Activated CD8-positive, alpha-beta memory T cell treated with anti-CD3 and anti-CD28 coated beads, Interleukin-2, amount 10 ng/mL, durations not matched to agents 7 days and 5 days (primary cell): ENCODE measurements at regions not wholly inside any gene's neighbourhood (a gene's known extent, or its start where the extent isn't known, plus 50 kb on each side); places are given as distances from the start of the nearest gene placed in this dataset.

Experiments
- ATAC-seq: fragments of 150-1000 bp; cut with Tn5 transposase; one replicate; pipeline ENCODE4 v1.10.0; 2021; ENCODE audit warnings: moderate library complexity
- CTCF ChIA-PET: fragments of 350-600 bp; sonication (Branson Sonifier 250); formaldehyde crosslinking; loops from one replicate; lab custom pipeline; 2021; ENCODE audit warnings: antibody characterized with exemption; lab: Charles Lee
- DNase-seq: peaks from one replicate; pipeline ENCODE4 v3.0.0-alpha.2; 2020
- H3K27ac Mint-ChIP-seq: one replicate; pipeline ENCODE4 v1.8.0; 2021; ENCODE audit warnings: mild to moderate bottlenecking, mixed read lengths
- H3K27me3 Mint-ChIP-seq: one replicate; pipeline ENCODE4 v1.8.0; 2021; ENCODE audit warnings: mixed read lengths
- H3K36me3 Mint-ChIP-seq: one replicate; pipeline ENCODE4 v1.8.0; 2021; ENCODE audit warnings: mild to moderate bottlenecking, mixed read lengths
- H3K4me1 Mint-ChIP-seq: one replicate; pipeline ENCODE4 v1.8.0; 2021; ENCODE audit warnings: mixed read lengths
- H3K4me3 Mint-ChIP-seq: one replicate; pipeline ENCODE4 v1.8.0; 2021; ENCODE audit warnings: mild to moderate bottlenecking, moderate library complexity, mixed read lengths
- H3K9me3 Mint-ChIP-seq: one replicate; pipeline ENCODE4 v1.8.0; 2022; ENCODE audit warnings: low read depth, mixed read lengths

- CTCF ChIA-PET: no interaction called here
- DNase-seq: no peak
- H3K9me3 Mint-ChIP-seq: no peaks in the 10 kb centered on the region
- no peak overlapping the region for H3K27ac Mint-ChIP-seq
- no peak for ATAC-seq
- no peaks in the 10 kb centered on the region for H3K36me3 Mint-ChIP-seq
- H3K4me1 Mint-ChIP-seq: no peaks in the 10 kb centered on the region
- no peak overlapping the region for H3K4me3 Mint-ChIP-seq
- peaks cover 6% of the 10 kb centered on the region for H3K27me3 Mint-ChIP-seq
Measured at GRCh38 chr2:15041429-15041837, 408.9 kb downstream of the LRATD1 start.

DNA sequence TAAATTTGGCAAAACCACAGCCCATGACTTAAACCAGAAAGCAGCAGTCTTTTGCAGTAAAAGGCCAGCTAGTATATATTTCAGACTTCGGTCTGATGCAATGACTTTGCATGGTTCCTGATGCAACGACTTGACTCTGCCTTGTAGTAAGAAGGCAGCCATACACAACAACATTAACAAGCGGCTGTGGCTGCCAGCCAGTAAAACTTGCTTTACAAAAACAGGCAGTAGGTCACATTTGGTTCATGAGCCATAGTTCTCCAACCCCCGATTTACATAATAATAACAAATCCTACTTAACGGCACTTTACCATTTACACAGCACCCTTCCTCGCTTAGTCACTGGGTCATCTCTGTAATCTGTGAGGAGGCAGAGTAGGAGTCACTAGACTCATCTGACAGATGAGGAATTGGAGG lies 410.3 kb downstream of the LRATD1 start:
- ATAC-seq: no peak
- no peaks in the 10 kb centered on the region for H3K36me3 Mint-ChIP-seq
- H3K27me3 Mint-ChIP-seq: peaks cover 6% of the 10 kb centered on the region
- no peak overlapping the region for H3K27ac Mint-ChIP-seq
- H3K9me3 Mint-ChIP-seq: no peaks in the 10 kb centered on the region
- H3K4me1 Mint-ChIP-seq: no peaks in the 10 kb centered on the region
- no peak for DNase-seq
- CTCF ChIA-PET: no interaction called here
- H3K4me3 Mint-ChIP-seq: no peak overlapping the region

DNA sequence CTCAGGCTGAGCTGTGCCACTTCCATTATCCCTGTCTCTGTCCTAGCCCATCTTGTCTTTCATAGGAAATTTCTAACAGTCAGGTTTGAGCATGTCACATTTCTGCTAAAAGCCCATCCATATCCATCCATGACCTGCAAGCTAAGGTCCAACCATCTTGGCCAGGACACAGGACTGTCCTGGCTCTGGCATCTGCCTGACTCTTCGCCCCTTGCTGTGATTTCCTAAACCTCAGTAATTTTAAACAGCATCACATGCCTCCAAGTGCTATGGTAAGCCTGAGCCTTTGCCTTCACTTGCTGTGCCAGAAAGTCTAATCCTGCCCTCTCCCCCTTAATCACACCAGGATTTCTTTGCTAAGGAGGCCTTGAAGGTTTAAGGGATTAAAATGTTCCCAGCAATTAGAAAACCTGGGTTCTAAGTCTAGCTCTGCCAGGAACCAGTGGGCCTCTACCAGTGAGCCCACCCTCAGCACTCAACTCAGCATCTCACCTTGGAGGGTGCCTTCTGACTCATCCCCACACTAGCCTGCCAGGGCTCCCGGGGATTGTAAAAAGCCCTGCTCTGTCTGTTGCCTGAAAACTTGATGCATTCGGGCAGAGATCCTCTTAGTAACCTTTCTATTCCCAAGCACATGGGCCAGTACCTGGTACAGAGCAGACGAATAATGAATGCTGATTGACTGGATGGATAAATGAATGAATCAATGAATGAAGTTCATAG lies 411.0 kb downstream of the LRATD1 start:
- H3K9me3 Mint-ChIP-seq: no peaks in the 10 kb centered on the region
- DNase-seq (no peak), ATAC-seq (no peak)
- H3K36me3 Mint-ChIP-seq: no peaks in the 10 kb centered on the region
- H3K27me3 Mint-ChIP-seq: peaks cover 6% of the 10 kb centered on the region
- CTCF ChIA-PET: no interaction called here
- no peaks in the 10 kb centered on the region for H3K4me1 Mint-ChIP-seq
- no peak overlapping the region for H3K4me3 Mint-ChIP-seq
- no peak overlapping the region for H3K27ac Mint-ChIP-seq

DNA sequence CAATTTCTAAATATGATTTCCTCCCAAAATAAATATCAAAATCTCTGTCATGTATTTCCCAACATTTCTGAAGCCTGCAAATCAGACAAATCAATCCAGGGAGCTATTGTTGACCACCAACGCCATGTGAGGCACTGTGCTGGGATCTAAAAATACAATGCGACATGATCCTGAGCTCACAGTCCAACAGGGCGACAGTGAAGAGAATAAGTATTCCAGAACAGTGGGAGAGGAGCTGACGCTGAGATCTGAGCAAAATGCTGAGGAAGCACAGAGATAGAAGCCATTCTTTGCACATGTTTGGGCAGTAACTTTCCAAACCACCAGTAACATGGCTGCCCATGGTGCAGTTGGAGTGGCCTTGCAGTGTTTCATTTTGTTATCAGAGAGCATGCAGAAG lies 412.5 kb downstream of the LRATD1 start:
- H3K27ac Mint-ChIP-seq: no peak overlapping the region
- no peak for ATAC-seq
- H3K9me3 Mint-ChIP-seq: no peaks in the 10 kb centered on the region
- no peaks in the 10 kb centered on the region for H3K4me1 Mint-ChIP-seq
- CTCF ChIA-PET: no interaction called here
- no peak overlapping the region for H3K4me3 Mint-ChIP-seq
- no peaks in the 10 kb centered on the region for H3K36me3 Mint-ChIP-seq
- no peak for DNase-seq
- H3K27me3 Mint-ChIP-seq: peaks cover 6% of the 10 kb centered on the region

- CTCF ChIA-PET: no interaction called here
- no peak for ATAC-seq
Measured at GRCh38 chr2:15047184-15047583, 414.7 kb downstream of the LRATD1 start.

DNA sequence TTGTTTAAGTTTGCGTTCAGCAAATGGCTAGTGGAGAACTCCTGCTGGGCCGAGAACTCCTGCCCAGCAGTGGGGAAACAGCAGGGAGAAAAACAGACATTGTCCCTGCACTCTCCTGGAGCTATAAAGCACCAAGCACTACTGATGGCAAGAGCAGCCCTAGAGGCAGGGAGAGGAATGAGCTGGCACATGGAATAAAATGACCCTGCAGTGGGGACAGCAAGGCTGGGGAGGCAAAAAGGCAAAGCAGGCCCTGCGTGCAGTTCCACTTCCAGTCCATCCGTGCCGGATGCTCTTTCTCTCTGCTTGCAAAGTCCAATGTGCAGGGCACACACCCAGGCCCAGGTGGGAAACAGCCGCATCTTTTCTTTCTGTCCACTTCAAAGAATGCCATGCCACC lies 415.5 kb downstream of the LRATD1 start:
- Mint-ChIP-seq H3K9me3 (no peaks in the 10 kb centered on the region), H3K27me3 (peaks cover 14% of the 10 kb centered on the region), H3K27ac (no peak overlapping the region), H3K4me1 (no peaks in the 10 kb centered on the region), H3K4me3 (no peak overlapping the region), H3K36me3 (no peaks in the 10 kb centered on the region)
- CTCF ChIA-PET: no interaction called here
- ATAC-seq (no peak), DNase-seq (no peak)

More at GRCh38 chr2:15047184-15047583, 414.7 kb downstream of the LRATD1 start:
- no peak for DNase-seq
- Mint-ChIP-seq H3K9me3 (no peaks in the 10 kb centered on the region), H3K36me3 (no peaks in the 10 kb centered on the region), H3K4me1 (no peaks in the 10 kb centered on the region), H3K27ac (no peak overlapping the region), H3K4me3 (no peak overlapping the region), H3K27me3 (peaks cover 11% of the 10 kb centered on the region)

- H3K36me3 Mint-ChIP-seq: no peaks in the 10 kb centered on the region
- ATAC-seq (no peak), DNase-seq (no peak)
- no peak overlapping the region for H3K27ac Mint-ChIP-seq
- no peak overlapping the region for H3K4me3 Mint-ChIP-seq
- peaks cover 19% of the 10 kb centered on the region for H3K27me3 Mint-ChIP-seq
- H3K9me3 Mint-ChIP-seq: no peaks in the 10 kb centered on the region
- H3K4me1 Mint-ChIP-seq: no peaks in the 10 kb centered on the region
- CTCF ChIA-PET: no interaction called here
Measured at GRCh38 chr2:15049096-15049993, 416.8 kb downstream of the LRATD1 start.

- H3K4me1 Mint-ChIP-seq: no peaks in the 10 kb centered on the region
- H3K27me3 Mint-ChIP-seq: peaks cover 25% of the 10 kb centered on the region
- no peak for DNase-seq
- H3K4me3 Mint-ChIP-seq: no peak overlapping the region
- H3K36me3 Mint-ChIP-seq: no peaks in the 10 kb centered on the region
- CTCF ChIA-PET: no interaction called here
- no peaks in the 10 kb centered on the region for H3K9me3 Mint-ChIP-seq
- H3K27ac Mint-ChIP-seq: no peak overlapping the region
- no peak for ATAC-seq
Measured at GRCh38 chr2:15050483-15050882, 418.0 kb downstream of the LRATD1 start.

- no peak for ATAC-seq
- H3K27ac Mint-ChIP-seq: no peak overlapping the region
Measured at GRCh38 chr2:15053542-15053941, 421.0 kb downstream of the LRATD1 start.

DNA sequence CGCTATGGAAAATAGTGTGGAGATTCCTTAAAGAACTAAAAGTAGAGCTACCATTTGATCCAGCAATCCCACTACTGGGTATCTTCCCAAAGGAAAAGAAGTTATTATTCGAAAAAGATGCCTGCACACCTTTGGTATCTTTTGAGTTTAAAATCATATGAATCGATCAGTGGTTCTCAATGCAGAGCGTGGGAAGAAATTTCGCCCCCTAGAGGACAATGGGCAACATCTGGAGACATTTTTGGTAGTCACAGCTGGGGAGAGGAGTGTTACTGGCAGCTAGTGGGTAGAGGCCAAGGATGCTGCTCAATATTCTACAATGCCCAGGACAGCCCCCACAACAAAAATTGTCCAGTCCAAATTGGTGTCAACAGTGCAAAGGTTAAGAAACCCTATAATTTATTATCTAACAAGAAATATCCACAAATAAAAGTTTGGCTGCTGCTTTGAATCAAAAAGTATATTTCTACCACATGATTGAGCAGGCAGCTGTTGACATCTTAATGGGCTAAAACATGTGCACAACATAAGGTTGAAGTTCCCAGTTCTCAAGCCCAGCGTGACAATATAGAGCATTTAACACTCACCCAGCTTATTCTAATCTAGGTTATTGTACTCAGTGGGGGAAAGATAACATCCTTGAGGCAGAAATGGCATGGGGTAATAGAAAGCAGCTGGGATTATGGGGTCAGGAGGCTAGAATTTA lies 425.7 kb downstream of the LRATD1 start:
- DNase-seq: no peak
- Mint-ChIP-seq H3K4me1 (no peaks in the 10 kb centered on the region), H3K4me3 (no peak overlapping the region), H3K9me3 (no peaks in the 10 kb centered on the region), H3K27ac (no peak overlapping the region), H3K27me3 (peaks cover 27% of the 10 kb centered on the region), H3K36me3 (no peaks in the 10 kb centered on the region)
- CTCF ChIA-PET: no interaction called here
- ATAC-seq: no peak

More at GRCh38 chr2:15053542-15053941, 421.0 kb downstream of the LRATD1 start:
- no peaks in the 10 kb centered on the region for H3K4me1 Mint-ChIP-seq
- no peak for DNase-seq
- peaks cover 33% of the 10 kb centered on the region for H3K27me3 Mint-ChIP-seq
- no peak overlapping the region for H3K4me3 Mint-ChIP-seq
- H3K36me3 Mint-ChIP-seq: no peaks in the 10 kb centered on the region
- CTCF ChIA-PET: no interaction called here
- no peaks in the 10 kb centered on the region for H3K9me3 Mint-ChIP-seq

GRCh38 chr2:15058721-15059157 lies 426.2 kb downstream of the LRATD1 start:
- CTCF ChIA-PET: no interaction called here
- Mint-ChIP-seq H3K4me1 (no peaks in the 10 kb centered on the region), H3K27ac (no peak overlapping the region), H3K4me3 (no peak overlapping the region), H3K9me3 (no peaks in the 10 kb centered on the region), H3K27me3 (peaks cover 25% of the 10 kb centered on the region), H3K36me3 (no peaks in the 10 kb centered on the region)
- ATAC-seq: no peak
- no peak for DNase-seq

DNA sequence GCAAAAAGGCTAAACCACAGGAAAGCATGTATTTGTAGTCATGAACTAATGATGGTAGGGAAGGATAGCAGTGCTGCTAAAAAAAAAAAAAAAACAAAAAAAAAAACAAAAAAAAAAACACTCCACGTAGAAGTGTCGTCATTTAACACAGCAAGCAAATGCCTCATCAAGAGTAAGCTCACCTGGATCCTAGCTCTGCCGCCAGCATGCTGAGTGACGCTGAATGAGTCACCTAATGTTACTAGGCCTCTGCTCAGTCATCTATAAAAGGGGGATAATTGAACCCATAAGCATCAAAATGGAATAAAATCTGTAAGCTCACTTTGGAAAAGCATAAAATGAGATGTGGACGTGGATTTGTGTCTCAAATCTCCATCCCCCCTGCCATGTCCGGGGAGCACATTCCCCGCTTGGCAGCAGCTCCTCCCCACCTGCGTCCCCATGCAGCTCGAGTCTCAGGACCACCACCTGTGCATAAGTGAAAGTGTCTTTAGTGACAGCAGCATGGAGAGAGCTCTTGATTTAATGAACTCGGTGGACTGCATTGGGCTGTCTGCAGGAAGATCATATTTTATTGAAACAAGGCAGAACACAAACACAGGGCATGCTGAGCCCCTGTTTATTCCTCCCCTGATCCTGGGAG lies 427.5 kb downstream of the LRATD1 start:
- CTCF ChIA-PET: no interaction called here
- no peak overlapping the region for H3K27ac Mint-ChIP-seq
- peaks cover 2% of the 10 kb centered on the region for H3K9me3 Mint-ChIP-seq
- no peak for DNase-seq
- ATAC-seq: no peak
- H3K4me3 Mint-ChIP-seq: no peak overlapping the region
- H3K27me3 Mint-ChIP-seq: peaks cover 15% of the 10 kb centered on the region
- H3K4me1 Mint-ChIP-seq: no peaks in the 10 kb centered on the region
- no peaks in the 10 kb centered on the region for H3K36me3 Mint-ChIP-seq

DNA sequence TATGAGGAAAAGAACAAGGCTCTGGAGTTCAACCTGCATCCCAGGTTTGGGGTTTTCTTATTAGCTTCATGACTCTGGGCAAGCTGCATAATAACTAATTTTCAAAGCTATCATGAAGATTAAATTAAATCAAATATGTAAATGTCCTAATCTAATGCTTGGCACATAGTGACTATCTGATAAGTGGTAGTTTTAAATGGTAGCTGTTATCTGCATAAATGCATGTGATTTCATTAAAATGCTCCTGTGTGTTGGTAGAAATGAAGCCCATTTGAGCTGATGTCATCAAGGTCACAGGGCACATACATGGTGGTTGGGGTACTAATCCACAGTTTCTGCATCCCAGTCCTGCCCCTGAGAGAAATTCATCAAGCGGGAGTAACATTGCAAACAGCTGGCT lies 428.8 kb downstream of the LRATD1 start:
- no peaks in the 10 kb centered on the region for H3K36me3 Mint-ChIP-seq
- CTCF ChIA-PET: interaction anchor here (1.4 kb wide), 1 partner anchor 516 kb away, joined by 3 read pairs; no protein-coding TSS in a partner anchor
- no peak overlapping the region for H3K27ac Mint-ChIP-seq
- no peak overlapping the region for H3K4me3 Mint-ChIP-seq
- DNase-seq (no peak), ATAC-seq (no peak)
- H3K27me3 Mint-ChIP-seq: peaks cover 12% of the 10 kb centered on the region
- H3K4me1 Mint-ChIP-seq: no peaks in the 10 kb centered on the region
- peaks cover 2% of the 10 kb centered on the region for H3K9me3 Mint-ChIP-seq
